ENCODE measurements at regions not wholly inside any gene's neighbourhood (a gene's known extent, or its start where the extent isn't known, plus 50 kb on each side); places are given as distances from the start of the nearest gene placed in this dataset.

DNA sequence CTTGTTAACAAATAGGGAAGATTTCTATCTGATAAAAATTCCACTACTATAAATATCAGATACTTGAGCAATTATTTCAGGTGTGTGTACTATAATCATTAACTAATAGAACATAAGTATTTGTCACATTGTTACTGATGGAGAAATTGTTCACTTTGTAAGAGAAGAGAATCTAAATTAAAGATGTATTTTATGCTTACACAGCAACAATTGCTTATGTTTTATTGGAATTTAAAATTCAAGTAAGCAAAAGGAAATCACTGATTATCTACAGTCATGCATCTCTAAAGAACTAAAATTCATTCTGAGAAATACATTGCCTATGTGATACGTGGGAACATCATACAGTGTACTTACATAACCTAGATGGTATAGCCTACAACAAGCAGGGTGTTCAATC is 1590.8 kb downstream of the GRIK2 start:
- H3K4me3 ChIP-seq = no peak overlapping the region
- in situ Hi-C loops (cut with MboI) = no loop called here
- H3K9ac ChIP-seq (ENCODE audit: control insufficient read depth, insufficient read depth, low read length) = no peak overlapping the region
- ChIA-PET SMC1A (ENCODE audit: uncharacterized antibody, unreplicated experiment) (no interaction called here), CTCF (no interaction called here), RAD21 (ENCODE audit: unreplicated experiment) (no interaction called here), POLR2A (no interaction called here)
- FAIRE-seq = no peak
- no peak overlapping the region for H3K4me2 ChIP-seq (ENCODE audit: control insufficient read depth, insufficient read depth)
- TF ChIP-seq MXI1 (IDR thresholded peaks at IDR 0.05; ENCODE audit: low read depth, low read length) (no peak), ZBED1 (IDR thresholded peaks at IDR 0.05; ENCODE audit: borderline replicate concordance) (no peak), CREB1 (IDR thresholded peaks at IDR 0.05; ENCODE audit: low read depth) (no peak), SMAD1 (IDR thresholded peaks at IDR 0.05; ENCODE audit: low read depth, partially characterized antibody) (no peak), HDAC6 (IDR thresholded peaks at IDR 0.05; ENCODE audit: unreplicated experiment) (no peak), RBBP5 (conservative IDR thresholded peaks at IDR 0.05) (no peak)
- TF ChIP-seq, protein P1, sequence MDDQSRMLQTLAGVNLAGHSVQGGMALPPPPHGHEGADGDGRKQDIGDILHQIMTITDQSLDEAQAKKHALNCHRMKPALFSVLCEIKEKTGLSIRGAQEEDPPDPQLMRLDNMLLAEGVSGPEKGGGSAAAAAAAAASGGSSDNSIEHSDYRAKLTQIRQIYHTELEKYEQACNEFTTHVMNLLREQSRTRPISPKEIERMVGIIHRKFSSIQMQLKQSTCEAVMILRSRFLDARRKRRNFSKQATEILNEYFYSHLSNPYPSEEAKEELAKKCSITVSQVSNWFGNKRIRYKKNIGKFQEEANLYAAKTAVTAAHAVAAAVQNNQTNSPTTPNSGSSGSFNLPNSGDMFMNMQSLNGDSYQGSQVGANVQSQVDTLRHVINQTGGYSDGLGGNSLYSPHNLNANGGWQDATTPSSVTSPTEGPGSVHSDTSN (IDR thresholded peaks at IDR 0.05; ENCODE audit: insufficient replicate concordance, low read depth, low read length) = no peak
- TF ChIP-seq, protein P2, sequence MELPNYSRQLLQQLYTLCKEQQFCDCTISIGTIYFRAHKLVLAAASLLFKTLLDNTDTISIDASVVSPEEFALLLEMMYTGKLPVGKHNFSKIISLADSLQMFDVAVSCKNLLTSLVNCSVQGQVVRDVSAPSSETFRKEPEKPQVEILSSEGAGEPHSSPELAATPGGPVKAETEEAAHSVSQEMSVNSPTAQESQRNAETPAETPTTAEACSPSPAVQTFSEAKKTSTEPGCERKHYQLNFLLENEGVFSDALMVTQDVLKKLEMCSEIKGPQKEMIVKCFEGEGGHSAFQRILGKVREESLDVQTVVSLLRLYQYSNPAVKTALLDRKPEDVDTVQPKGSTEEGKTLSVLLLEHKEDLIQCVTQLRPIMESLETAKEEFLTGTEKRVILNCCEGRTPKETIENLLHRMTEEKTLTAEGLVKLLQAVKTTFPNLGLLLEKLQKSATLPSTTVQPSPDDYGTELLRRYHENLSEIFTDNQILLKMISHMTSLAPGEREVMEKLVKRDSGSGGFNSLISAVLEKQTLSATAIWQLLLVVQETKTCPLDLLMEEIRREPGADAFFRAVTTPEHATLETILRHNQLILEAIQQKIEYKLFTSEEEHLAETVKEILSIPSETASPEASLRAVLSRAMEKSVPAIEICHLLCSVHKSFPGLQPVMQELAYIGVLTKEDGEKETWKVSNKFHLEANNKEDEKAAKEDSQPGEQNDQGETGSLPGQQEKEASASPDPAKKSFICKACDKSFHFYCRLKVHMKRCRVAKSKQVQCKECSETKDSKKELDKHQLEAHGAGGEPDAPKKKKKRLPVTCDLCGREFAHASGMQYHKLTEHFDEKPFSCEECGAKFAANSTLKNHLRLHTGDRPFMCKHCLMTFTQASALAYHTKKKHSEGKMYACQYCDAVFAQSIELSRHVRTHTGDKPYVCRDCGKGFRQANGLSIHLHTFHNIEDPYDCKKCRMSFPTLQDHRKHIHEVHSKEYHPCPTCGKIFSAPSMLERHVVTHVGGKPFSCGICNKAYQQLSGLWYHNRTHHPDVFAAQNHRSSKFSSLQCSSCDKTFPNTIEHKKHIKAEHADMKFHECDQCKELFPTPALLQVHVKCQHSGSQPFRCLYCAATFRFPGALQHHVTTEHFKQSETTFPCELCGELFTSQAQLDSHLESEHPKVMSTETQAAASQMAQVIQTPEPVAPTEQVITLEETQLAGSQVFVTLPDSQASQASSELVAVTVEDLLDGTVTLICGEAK (IDR thresholded peaks at IDR 0.05; ENCODE audit: borderline replicate concordance) = no peak
- no peaks in the 10 kb centered on the region for H4K20me1 ChIP-seq (ENCODE audit: control insufficient read depth, insufficient read depth)
- WGBS (ENCODE audit: insufficient coverage, insufficient replicate concordance, low lambda C conversion rate, missing lambda C conversion rate) = 12% methylated on average over 1 of the region's 1 CpG
- H3K36me3 ChIP-seq (ENCODE audit: control insufficient read depth in 2 of 2, insufficient read depth in 2 of 2, low read length in 1 of 2) = no peaks in the 10 kb centered on the region
- no peak for ATAC-seq
- H3K79me2 ChIP-seq (ENCODE audit: control insufficient read depth, insufficient read depth, low read length) = no peaks in the 10 kb centered on the region
- no peaks in the 10 kb centered on the region for H3K9me3 ChIP-seq (replicated peaks; ENCODE audit: control insufficient read depth, insufficient read depth, low read length)
- no TSS peak for BruUV-seq (replicated peaks)
- no peak overlapping the region for H3K27ac ChIP-seq (ENCODE audit: control insufficient read depth, insufficient read depth)
- DNase-seq (ENCODE audit: low read depth, low spot score) = no peak
- H3K4me1 ChIP-seq (ENCODE audit: control insufficient read depth, insufficient read depth, low read length) = no peaks in the 10 kb centered on the region
- H3K27me3 ChIP-seq (replicated peaks in 1 of 2; ENCODE audit: control insufficient read depth in 2 of 2, insufficient read depth in 2 of 2, low read length in 1 of 2) = no peaks in the 10 kb centered on the region
- intact Hi-C loops (cut with micrococcal nuclease; ENCODE audit: unreplicated experiment) = no loop called here
- no peak overlapping the region for H2AFZ ChIP-seq (ENCODE audit: control insufficient read depth, low read depth, low read length)
